ENCODE measurements at regions not wholly inside any gene's neighbourhood (a gene's known extent, or its start where the extent isn't known, plus 50 kb on each side); places are given as distances from the start of the nearest gene placed in this dataset.

GRCh38 chr11:86893235-86893634 is 62.0 kb downstream of the FZD4 start:
- no peak for TF ChIP-seq CTCF (IDR thresholded peaks at IDR 0.05)
- TF ChIP-seq POLR2A (IDR thresholded peaks at IDR 0.05): no peak

Data from right lobe of liver (tissue), 4 donors.